ENCODE measurements at regions not wholly inside any gene's neighbourhood (a gene's known extent, or its start where the extent isn't known, plus 50 kb on each side); places are given as distances from the start of the nearest gene placed in this dataset.

GRCh38 chr3:107028086-107028485 lies 349.2 kb upstream of the CCDC54 start:
- H3K27ac ChIP-seq (ENCODE audit: low read depth): no peak overlapping the region
- peaks cover 11% of the 10 kb centered on the region; the same call in 2 of the 3 replicates for H3K36me3 Mint-ChIP-seq (ENCODE audit: low read depth)
- no peak for TF ChIP-seq POLR2AphosphoS5 (IDR thresholded peaks at IDR 0.05; ENCODE audit: low read depth)
- TF ChIP-seq EZH2phosphoT487 (IDR thresholded peaks at IDR 0.05; ENCODE audit: unreplicated experiment): no peak
- no peak for TF ChIP-seq NANOG (IDR thresholded peaks at IDR 0.05; ENCODE audit: borderline replicate concordance)
- TF ChIP-seq REST (IDR thresholded peaks at IDR 0.05; ENCODE audit: unreplicated experiment): no peak
- TF ChIP-seq EZH2 (IDR thresholded peaks at IDR 0.05; ENCODE audit: low read depth, unreplicated experiment): no peak
- no peak for TF ChIP-seq ZNF331 (CRISPR knock-in tag; IDR thresholded peaks at IDR 0.05; ENCODE audit: low read depth)
- no peak for TF ChIP-seq ZNF462 (CRISPR knock-in tag; IDR thresholded peaks at IDR 0.05)
- TF ChIP-seq ETS1 (IDR thresholded peaks at IDR 0.05): no peak
- no peaks in the 10 kb centered on the region for H4K20me1 ChIP-seq (replicated peaks; ENCODE audit: insufficient read depth)
- no peaks in the 10 kb centered on the region for H3K36me3 ChIP-seq (ENCODE audit: insufficient read depth)
- ATAC-seq: no peak
- H3K4me1 Mint-ChIP-seq: peaks cover 12% of the 10 kb centered on the region
- H3K4me3 ChIP-seq: no peak overlapping the region
- no peak overlapping the region for H2AFZ ChIP-seq
- no peak overlapping the region for H3K27ac Mint-ChIP-seq
- H3K79me2 ChIP-seq (replicated peaks; ENCODE audit: insufficient read depth): no peaks in the 10 kb centered on the region
- H3K27me3 Mint-ChIP-seq (ENCODE audit: insufficient read depth, low read depth, poor library complexity): peaks cover 3% of the 10 kb centered on the region
- no peak overlapping the region for H3K4me2 ChIP-seq
- H3K27me3 ChIP-seq (ENCODE audit: insufficient read depth): no peaks in the 10 kb centered on the region
- no peak for DNase-seq (ENCODE audit: low spot score)
- H3F3A ChIP-seq (replicated peaks; ENCODE audit: low read depth): no peaks in the 10 kb centered on the region
- H3K4me1 ChIP-seq (ENCODE audit: insufficient read depth): peaks cover 17% of the 10 kb centered on the region
- peaks cover 8% of the 10 kb centered on the region; the same call in 2 of the 3 replicates for H3K9me3 Mint-ChIP-seq
- no peaks in the 10 kb centered on the region for H3K9me2 ChIP-seq (ENCODE audit: insufficient read depth)
- H3K4me3 Mint-ChIP-seq: no peak overlapping the region

Measured in GM23338 (cell line).